Fibroblast of the conjunctiva (primary cell): ENCODE measurements at regions not wholly inside any gene's neighbourhood (a gene's known extent, or its start where the extent isn't known, plus 50 kb on each side); places are given as distances from the start of the nearest gene placed in this dataset.
"Not testable (repeated sequence)": the region's sequence is repeated elsewhere in the genome, so short reads cannot be mapped to it uniquely, and the experiment has no call there.

ENCODE experiments used
- DNase-seq: peaks from one replicate; pipeline ENCODE4 v3.0.0-alpha.2; 2010; ENCODE audit warnings: low read depth

- DNase-seq = no peak
Observed at GRCh38 chr12:96085475-96085874, 50.1 kb upstream of the LTA4H start.

DNA sequence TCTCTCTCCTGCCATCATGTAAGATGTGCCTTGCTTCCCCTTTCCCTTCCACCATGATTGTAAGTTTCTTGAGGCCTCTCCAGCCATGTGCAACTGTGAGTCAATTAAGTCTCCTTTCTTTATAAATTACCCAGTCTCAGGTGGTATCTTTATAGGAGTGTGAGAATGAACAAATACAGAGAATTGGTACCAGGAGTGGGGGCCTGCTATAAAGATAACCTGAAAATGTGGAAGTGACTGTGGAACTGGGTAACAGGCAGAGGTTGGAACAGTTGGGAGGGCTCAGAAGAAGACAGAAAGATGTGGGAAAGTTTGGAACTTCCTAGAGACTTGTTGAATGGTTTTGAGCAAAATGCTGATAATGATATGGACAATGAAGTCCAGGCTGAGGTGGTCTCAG, 50.8 kb upstream of the LTA4H start:
- not testable (repeated sequence) for DNase-seq

- no peak for DNase-seq
Observed at GRCh38 chr12:96091833-96092232, 56.4 kb upstream of the LTA4H start.

DNA sequence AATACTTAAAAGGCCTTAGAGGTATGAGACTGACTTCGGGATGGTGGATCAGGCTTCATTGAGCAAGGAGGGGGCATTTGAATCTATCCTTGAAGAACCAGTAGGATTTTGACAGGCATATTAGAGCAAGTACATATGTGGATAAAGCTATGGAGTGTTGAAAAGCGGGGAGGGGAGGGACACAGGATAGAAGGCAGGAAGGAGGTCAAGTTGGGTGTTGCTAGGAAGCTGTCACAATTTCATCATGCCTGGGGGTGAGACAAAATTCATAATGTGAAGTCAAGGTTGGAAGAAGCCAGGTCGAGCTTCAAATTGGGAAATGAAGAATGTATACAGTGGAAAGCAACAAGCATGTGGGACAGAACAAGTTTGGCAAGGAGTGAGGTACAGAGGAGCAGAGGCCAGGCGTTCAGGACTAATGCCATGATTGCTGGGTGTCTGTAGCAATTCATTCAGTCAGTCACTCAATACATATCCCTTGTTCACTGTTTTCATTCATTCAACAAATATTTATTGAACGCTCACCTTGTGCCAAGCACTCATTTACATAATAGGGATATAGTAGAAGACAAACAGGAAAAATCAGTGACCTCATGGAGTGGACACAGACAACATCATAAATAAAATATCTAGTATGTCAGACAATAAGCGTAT, 58.3 kb upstream of the LTA4H start:
- no peak for DNase-seq

GRCh38 chr12:96094201-96094600, 58.8 kb upstream of the LTA4H start:
- no peak for DNase-seq

DNA sequence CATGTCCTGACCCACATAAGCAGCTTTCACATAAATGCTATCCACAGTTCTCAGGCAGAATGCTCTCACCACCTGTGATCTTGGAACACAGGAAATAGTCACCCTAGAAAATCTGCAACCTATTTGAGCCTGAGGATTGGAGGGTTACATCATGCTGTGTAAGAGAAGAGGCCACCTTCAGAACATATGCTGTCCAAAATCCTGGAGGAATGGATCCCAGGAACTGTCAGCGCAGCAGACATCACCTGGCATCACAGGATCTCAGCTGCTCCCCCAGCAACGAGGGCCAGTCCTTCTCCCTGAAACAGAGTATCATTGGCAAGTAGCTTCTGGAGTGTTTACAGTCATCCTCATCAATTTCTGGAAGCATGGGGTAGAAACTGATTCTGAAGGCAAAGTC, 63.2 kb upstream of the LTA4H start:
- DNase-seq = no peak

DNA sequence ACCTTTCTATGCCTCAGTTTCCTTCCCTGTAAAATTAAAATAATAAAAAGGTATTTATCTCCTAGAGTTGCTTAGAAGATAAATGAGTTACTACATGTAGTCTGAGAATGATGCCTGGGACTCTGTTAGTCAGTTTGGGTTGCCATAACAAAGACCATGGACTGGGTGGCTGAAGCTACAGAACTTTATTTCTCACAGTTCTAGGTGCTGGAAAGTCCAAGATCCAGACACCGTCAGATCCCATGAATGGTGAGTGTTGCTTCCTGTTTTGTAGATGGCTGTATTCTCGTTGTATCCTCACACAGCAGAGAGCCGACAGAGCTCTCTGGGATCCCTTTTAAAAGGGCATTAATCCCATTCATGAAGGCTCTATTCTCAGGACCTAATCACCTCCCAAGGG, 64.0 kb upstream of the LTA4H start:
- no peak for DNase-seq

GRCh38 chr12:96099986-96100385, 64.6 kb upstream of the LTA4H start:
- no peak for DNase-seq

GRCh38 chr12:96101806-96102205, 66.4 kb upstream of the LTA4H start:
- DNase-seq = no peak

DNA sequence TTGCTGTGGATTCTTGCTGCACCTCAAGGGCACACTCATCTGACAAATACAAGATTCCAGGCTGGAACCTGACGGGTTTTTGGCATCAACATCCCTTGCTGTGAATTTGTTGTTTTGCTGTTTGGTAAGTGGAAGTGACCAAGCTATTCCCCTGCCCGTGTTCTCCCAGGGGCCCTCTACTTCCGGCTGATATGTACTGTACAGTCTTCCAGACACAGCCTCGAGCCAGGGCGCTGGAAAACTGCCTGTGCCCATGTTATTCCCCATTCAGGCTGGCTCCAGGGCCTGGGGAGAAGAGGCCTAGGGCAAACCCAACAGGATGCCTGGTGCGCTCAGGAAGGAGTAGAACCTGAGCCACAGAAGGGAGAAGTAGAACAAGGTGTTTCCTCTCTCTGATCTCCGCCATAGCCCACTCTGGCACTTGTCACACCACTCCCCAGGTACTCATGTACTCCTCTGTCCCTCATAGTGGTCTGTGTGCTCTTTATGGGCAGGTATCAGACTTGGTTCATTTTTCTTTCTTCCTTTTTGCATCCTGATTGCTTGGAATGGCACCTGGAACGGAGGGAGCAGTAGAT, 67.8 kb upstream of the LTA4H start:
- no peak for DNase-seq

GRCh38 chr12:96104566-96104965, 69.2 kb upstream of the LTA4H start:
- no peak for DNase-seq

- DNase-seq = no peak
Observed at GRCh38 chr12:96106137-96106536, 70.8 kb upstream of the LTA4H start.

GRCh38 chr12:96107236-96107635, 71.8 kb upstream of the LTA4H start:
- DNase-seq = no peak

GRCh38 chr12:96108321-96108720, 72.9 kb upstream of the LTA4H start:
- no peak for DNase-seq

- not testable (repeated sequence) for DNase-seq
Observed at GRCh38 chr12:96108941-96109340, 73.6 kb upstream of the LTA4H start.

DNA sequence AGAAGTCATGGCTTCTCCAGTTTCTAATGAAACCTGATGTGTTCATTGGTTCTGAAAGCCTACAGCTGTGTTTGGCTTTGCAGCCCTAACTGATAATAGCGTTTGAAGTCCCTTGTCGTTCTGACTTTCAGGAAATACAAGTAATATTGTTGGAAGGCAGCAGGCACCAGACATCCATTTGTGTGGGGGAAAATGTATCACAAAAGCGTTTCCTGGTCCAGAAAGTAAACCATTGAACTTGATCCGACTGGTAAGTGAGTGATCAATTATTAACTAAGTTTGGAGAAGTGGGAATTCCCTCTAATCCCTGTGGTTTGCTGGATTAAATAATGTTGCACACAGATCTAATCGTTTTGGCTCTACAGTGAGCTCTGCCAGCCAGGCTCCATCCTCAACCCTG, 77.3 kb upstream of the LTA4H start:
- DNase-seq = no peak

GRCh38 chr12:96117460-96117859, 76.7 kb upstream of the ELK3 start:
- no peak for DNase-seq

- no peak for DNase-seq
Observed at GRCh38 chr12:96120359-96121100, 73.6 kb upstream of the ELK3 start.

GRCh38 chr12:96121271-96121711, 72.9 kb upstream of the ELK3 start:
- no peak for DNase-seq

DNA sequence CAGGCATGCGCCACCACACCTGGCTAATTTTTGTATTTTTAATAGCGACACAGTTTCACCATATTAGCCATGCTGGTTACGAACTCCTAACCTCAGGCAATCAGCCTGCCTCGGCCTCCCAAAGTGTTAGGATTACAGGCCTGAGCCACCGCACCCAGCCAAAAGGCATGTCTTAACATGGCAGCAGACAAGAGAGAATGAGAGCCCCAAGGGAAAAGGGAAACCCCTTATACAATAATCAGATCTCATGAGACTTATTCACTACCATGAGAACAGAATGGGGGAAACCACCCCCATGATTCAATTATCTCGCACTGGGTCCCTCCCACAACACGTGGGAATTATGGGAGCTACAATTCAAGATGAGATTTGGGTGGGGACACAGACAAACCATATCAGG, 65.9 kb upstream of the ELK3 start:
- not testable (repeated sequence) for DNase-seq

- DNase-seq = no peak
Observed at GRCh38 chr12:96130396-96131059, 63.6 kb upstream of the ELK3 start.

DNA sequence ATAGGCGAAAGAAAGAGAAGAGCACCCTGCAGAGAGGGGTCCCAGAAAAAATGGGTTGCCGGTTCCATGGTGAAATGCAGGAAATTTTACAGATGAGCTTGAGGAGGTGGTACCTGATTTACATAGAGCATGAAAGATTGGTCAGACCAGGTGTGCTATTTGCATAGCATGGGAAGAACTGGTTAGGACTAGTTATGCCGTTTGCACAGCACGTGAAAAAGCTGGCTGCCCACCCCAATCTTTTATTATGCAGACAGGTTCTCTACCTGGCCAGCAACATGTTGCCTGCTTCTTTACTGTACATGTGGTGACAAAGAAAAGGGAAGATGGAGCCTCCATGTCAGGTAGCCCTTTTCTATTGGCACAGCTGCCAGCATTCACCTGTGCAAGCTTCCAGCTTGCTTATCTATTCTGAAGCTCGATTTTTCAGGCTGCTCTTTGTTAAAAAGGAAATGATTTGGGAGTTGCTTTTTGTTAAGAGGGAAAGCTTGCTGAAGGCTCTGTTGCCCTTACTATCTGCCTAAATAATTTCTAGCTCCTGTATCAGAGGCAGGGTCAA, 62.9 kb upstream of the ELK3 start:
- no peak for DNase-seq

DNA sequence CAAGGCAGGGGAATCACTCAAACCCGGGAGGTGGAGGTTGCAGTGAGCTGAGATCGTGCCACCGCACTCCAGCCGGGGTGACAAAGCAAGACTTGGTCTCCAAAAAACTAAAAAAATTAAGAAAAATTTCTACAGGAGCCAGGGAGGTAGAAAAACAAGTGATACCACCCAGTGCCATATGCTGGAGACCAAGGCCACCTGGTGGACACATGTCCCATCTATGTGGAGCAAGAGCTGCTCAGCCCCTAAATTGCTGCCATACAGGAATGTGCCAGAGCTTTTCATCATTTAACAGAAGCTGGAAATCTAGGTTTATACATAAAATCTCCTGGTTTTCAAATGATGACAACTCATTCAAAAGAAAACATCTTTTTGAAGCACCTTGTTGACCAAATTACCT, 61.4 kb upstream of the ELK3 start:
- no peak for DNase-seq
